CD4-positive, alpha-beta T cell treated with Interleukin-2 at 100 ng/mL for 4 hours (primary cell): ENCODE measurements at regions not wholly inside any gene's neighbourhood (a gene's known extent, or its start where the extent isn't known, plus 50 kb on each side); places are given as distances from the start of the nearest gene placed in this dataset.
"Not testable (repeated sequence)": the region's sequence is repeated elsewhere in the genome, so short reads cannot be mapped to it uniquely, and the experiment has no call there.

ENCODE experiments used
- DNase-seq: peaks from one replicate; pipeline ENCODE4 v3.0.0-alpha.2; 2020; ENCODE audit warnings: low spot score

- no peak for DNase-seq
Measured at GRCh38 chr6:144957236-144957937, 672.3 kb downstream of the UTRN start.

GRCh38 chr6:144969154-144969553 is 684.0 kb downstream of the UTRN start:
- DNase-seq = no peak

GRCh38 chr6:144969602-144970272 is 684.6 kb downstream of the UTRN start:
- DNase-seq = no peak

- DNase-seq = not testable (repeated sequence)
Measured at GRCh38 chr6:144977250-144977864, 692.2 kb downstream of the UTRN start.

GRCh38 chr6:144978208-144978607 is 693.1 kb downstream of the UTRN start:
- no peak for DNase-seq

GRCh38 chr6:144986271-144986670 is 701.1 kb downstream of the UTRN start:
- no peak for DNase-seq

- DNase-seq = no peak
Measured at GRCh38 chr6:144989319-144990107, 704.4 kb downstream of the UTRN start.

GRCh38 chr6:144990784-144991183 is 705.6 kb downstream of the UTRN start:
- DNase-seq = no peak

GRCh38 chr6:144993870-144994269 is 708.7 kb downstream of the UTRN start:
- DNase-seq = no peak

GRCh38 chr6:144997996-144998395 is 712.9 kb downstream of the UTRN start:
- DNase-seq = no peak

- DNase-seq = no peak
Measured at GRCh38 chr6:144999127-144999526, 714.0 kb downstream of the UTRN start.

- DNase-seq = no peak
Measured at GRCh38 chr6:145003145-145003544, 718.0 kb downstream of the UTRN start.

GRCh38 chr6:145006914-145007313 is 721.8 kb downstream of the UTRN start:
- no peak for DNase-seq

- no peak for DNase-seq
Measured at GRCh38 chr6:145008715-145009114, 723.6 kb downstream of the UTRN start.

GRCh38 chr6:145009711-145010110 is 724.6 kb downstream of the UTRN start:
- no peak for DNase-seq

- DNase-seq = no peak
Measured at GRCh38 chr6:145012039-145012662, 723.2 kb downstream of the EPM2A start.

GRCh38 chr6:145015739-145016558 is 719.4 kb downstream of the EPM2A start:
- no peak for DNase-seq

GRCh38 chr6:145017051-145017450 is 718.3 kb downstream of the EPM2A start:
- no peak for DNase-seq

GRCh38 chr6:145017516-145017915 is 717.8 kb downstream of the EPM2A start:
- DNase-seq = no peak

- DNase-seq = no peak
Measured at GRCh38 chr6:145018027-145018426, 717.3 kb downstream of the EPM2A start.

GRCh38 chr6:145020114-145020513 is 715.2 kb downstream of the EPM2A start:
- no peak for DNase-seq
